SU-DHL-6 (cell line): ENCODE measurements at regions not wholly inside any gene's neighbourhood (a gene's known extent, or its start where the extent isn't known, plus 50 kb on each side); places are given as distances from the start of the nearest gene placed in this dataset.
"Not testable (repeated sequence)": the region's sequence is repeated elsewhere in the genome, so short reads cannot be mapped to it uniquely, and the experiment has no call there.

Experiments used
- H2AFZ ChIP-seq: fragments of 200-600 bp; sonication (generic); 2 replicates; pipeline ENCODE4 v1.6.1; 2014; ENCODE audit warnings: low read depth, mild to moderate bottlenecking, moderate library complexity, mixed read lengths, antibody characterized with exemption, low read length; ENCODE audit not compliant: severe bottlenecking
- H3F3A ChIP-seq: fragments of 200-600 bp; shearing (Covaris generic); 2 replicates; pipeline ENCODE4 v1.6.0; 2016; ENCODE audit warnings: antibody characterized with exemption, mild to moderate bottlenecking; ENCODE audit not compliant: insufficient read depth
- H3K27ac ChIP-seq: fragments of 200-600 bp; sonication (generic); 2 replicates; pipeline ENCODE4 v1.5.1; 2016; ENCODE audit warnings: low read depth, mild to moderate bottlenecking, low read length, moderate library complexity, mixed read lengths
- H3K27me3 ChIP-seq: fragments of 200-600 bp; sonication (generic), shearing (Covaris generic); 2 replicates; pipeline ENCODE4 v1.6.0; 2014; ENCODE audit warnings: mild to moderate bottlenecking, low read length
- H3K36me3 ChIP-seq: fragments of 200-600 bp; sonication (generic); 2 replicates; pipeline ENCODE4 v1.6.1; 2014; ENCODE audit warnings: mild to moderate bottlenecking, low read length, mixed read lengths
- H3K4me2 ChIP-seq: fragments of 300-600, 200-600 bp; shearing (Covaris generic), sonication (generic); 2 replicates; pipeline ENCODE4 v1.6.0; 2014; ENCODE audit warnings: low read length, low read depth, mild to moderate bottlenecking; ENCODE audit not compliant: poor library complexity, severe bottlenecking
- H3K4me3 ChIP-seq: fragments of 200-600 bp; sonication (generic); 2 replicates; pipeline ENCODE4 v1.5.1; 2014; ENCODE audit warnings: antibody characterized with exemption, low read length, mild to moderate bottlenecking, mixed read lengths; ENCODE audit not compliant: insufficient read depth, poor library complexity, severe bottlenecking
- H3K79me2 ChIP-seq: fragments of 200-600 bp; sonication (generic); 2 replicates; pipeline ENCODE4 v1.6.1; 2014; ENCODE audit warnings: mild to moderate bottlenecking, low read length, moderate library complexity; ENCODE audit not compliant: insufficient read depth
- H3K9ac ChIP-seq: fragments of 200-600 bp; sonication (generic); 2 replicates; pipeline ENCODE4 v1.7.0; 2014; ENCODE audit warnings: mild to moderate bottlenecking, low read length
- H3K9me2 ChIP-seq: fragments of 200-600 bp; sonication (generic); replicated peaks from 2 replicates; pipeline ENCODE4 v1.6.1; 2014; ENCODE audit warnings: low read length; ENCODE audit not compliant: insufficient read depth
- H3K9me3 ChIP-seq: fragments of 200-600 bp; sonication (generic); 2 replicates; pipeline ENCODE4 v1.6.1; 2014; ENCODE audit warnings: low read length, mixed read lengths; ENCODE audit not compliant: insufficient read depth
- H4K20me1 ChIP-seq: fragments of 200-600 bp; sonication (generic); 2 replicates; pipeline ENCODE4 v1.6.1; 2014; ENCODE audit warnings: low read depth, mild to moderate bottlenecking, antibody characterized with exemption, low read length, moderate library complexity, mixed read lengths
- EZH2phosphoT487 ChIP-seq: fragments of 200-600 bp; sonication (generic), shearing (Covaris generic); conservative IDR thresholded peaks from 2 replicates; pipeline ENCODE4 v1.6.1; 2018; ENCODE audit warnings: mild to moderate bottlenecking, antibody characterized with exemption, low read length, moderate library complexity, mixed read lengths
- TF ChIP-seq, protein P1 (sequence below): fragments of 200-600 bp; sonication (generic); IDR thresholded peaks from one replicate; pipeline ENCODE4 v1.5.1; 2017; ENCODE audit warnings: antibody characterized with exemption, mild to moderate bottlenecking, low read length, moderate library complexity; ENCODE audit not compliant: insufficient read depth, poor library complexity, severe bottlenecking

DNA sequence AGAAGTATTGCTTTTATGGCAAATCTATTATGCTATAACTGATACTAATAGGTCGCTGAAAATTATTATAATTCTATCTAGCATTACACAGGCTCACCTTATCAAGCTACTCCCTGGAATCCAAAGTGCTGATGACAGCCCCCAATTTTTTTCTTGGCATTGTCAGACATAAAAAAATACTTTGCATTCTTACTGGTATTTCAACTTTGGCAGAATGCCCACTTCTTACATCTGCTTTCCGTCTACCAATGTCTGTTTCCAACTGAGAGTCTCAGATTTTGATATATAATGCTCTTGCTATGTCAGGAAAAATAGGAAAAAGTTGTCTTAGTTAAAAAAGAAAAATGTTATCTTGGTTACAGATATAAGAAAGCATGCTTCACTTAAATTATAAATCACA, 615.4 kb downstream of the C12orf50 start:
- no peak overlapping the region for H3K9ac ChIP-seq
- H4K20me1 ChIP-seq, result no peaks in the 10 kb centered on the region
- H3F3A ChIP-seq, result no peaks in the 10 kb centered on the region
- no peaks in the 10 kb centered on the region for H3K79me2 ChIP-seq
- no peak overlapping the region for H2AFZ ChIP-seq
- no peaks in the 10 kb centered on the region for H3K9me3 ChIP-seq
- no peak overlapping the region for H3K4me3 ChIP-seq
- H3K27ac ChIP-seq, result no peak overlapping the region
- no peak overlapping the region for H3K4me2 ChIP-seq
- TF ChIP-seq, protein P1, sequence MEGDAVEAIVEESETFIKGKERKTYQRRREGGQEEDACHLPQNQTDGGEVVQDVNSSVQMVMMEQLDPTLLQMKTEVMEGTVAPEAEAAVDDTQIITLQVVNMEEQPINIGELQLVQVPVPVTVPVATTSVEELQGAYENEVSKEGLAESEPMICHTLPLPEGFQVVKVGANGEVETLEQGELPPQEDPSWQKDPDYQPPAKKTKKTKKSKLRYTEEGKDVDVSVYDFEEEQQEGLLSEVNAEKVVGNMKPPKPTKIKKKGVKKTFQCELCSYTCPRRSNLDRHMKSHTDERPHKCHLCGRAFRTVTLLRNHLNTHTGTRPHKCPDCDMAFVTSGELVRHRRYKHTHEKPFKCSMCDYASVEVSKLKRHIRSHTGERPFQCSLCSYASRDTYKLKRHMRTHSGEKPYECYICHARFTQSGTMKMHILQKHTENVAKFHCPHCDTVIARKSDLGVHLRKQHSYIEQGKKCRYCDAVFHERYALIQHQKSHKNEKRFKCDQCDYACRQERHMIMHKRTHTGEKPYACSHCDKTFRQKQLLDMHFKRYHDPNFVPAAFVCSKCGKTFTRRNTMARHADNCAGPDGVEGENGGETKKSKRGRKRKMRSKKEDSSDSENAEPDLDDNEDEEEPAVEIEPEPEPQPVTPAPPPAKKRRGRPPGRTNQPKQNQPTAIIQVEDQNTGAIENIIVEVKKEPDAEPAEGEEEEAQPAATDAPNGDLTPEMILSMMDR, result no peak
- no peak for TF ChIP-seq EZH2phosphoT487
- H3K9me2 ChIP-seq, result no peaks in the 10 kb centered on the region
- H3K27me3 ChIP-seq, result no peaks in the 10 kb centered on the region
- H3K36me3 ChIP-seq, result no peaks in the 10 kb centered on the region

DNA sequence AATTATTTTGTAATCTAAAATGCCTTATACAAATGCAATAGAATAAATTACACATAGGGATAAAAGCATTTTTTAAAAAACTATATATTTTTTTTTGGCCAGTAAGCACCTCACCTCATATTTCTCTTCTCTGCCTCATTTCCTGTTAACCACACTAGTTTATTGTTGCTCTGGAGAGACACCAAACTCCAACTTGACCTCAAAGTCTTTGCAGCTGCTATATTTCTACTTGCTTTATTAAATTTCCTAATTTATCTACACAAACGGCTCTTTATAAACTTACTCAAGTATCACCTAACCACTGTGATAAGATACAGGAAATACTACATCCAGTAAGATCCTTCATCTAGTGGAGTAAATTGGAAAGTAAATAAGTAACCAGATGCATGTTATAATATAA, 622.3 kb downstream of the C12orf50 start:
- H3K27ac ChIP-seq, result no peak overlapping the region
- no peak overlapping the region for H3K9ac ChIP-seq
- no peak overlapping the region for H2AFZ ChIP-seq
- H3F3A ChIP-seq, result no peaks in the 10 kb centered on the region
- H3K4me3 ChIP-seq, result no peak overlapping the region
- H3K4me2 ChIP-seq, result no peak overlapping the region
- no peaks in the 10 kb centered on the region for H4K20me1 ChIP-seq
- H3K36me3 ChIP-seq, result no peaks in the 10 kb centered on the region
- H3K9me2 ChIP-seq, result no peaks in the 10 kb centered on the region
- H3K9me3 ChIP-seq, result no peaks in the 10 kb centered on the region
- H3K79me2 ChIP-seq, result no peaks in the 10 kb centered on the region
- no peaks in the 10 kb centered on the region for H3K27me3 ChIP-seq
- TF ChIP-seq, protein P1, result no peak
- TF ChIP-seq EZH2phosphoT487, result no peak

DNA sequence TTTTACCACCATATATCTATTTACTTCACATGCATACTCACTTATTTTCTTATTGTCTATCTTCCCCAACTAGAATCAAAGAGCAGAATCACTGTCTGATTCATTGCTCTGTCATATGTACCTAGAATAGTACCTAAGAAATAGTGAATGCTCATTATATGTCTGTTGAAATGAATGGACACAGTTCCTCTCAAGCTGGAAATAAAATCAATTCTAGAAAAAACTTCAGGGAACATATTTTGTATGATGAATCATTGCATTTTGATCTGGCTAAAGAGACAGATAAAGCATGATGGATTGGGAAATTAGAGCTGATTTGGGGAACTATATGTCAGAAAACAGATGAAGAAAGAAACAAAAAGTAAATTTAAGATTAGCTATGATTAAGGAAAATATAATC, 623.3 kb downstream of the C12orf50 start:
- no peaks in the 10 kb centered on the region for H3K9me2 ChIP-seq
- H3K27me3 ChIP-seq, result no peaks in the 10 kb centered on the region
- H3K9me3 ChIP-seq, result no peaks in the 10 kb centered on the region
- H3K4me3 ChIP-seq, result no peak overlapping the region
- H3K36me3 ChIP-seq, result no peaks in the 10 kb centered on the region
- no peak overlapping the region for H3K9ac ChIP-seq
- no peak for TF ChIP-seq EZH2phosphoT487
- TF ChIP-seq, protein P1, result no peak
- H3K27ac ChIP-seq, result no peak overlapping the region
- no peaks in the 10 kb centered on the region for H3F3A ChIP-seq
- no peak overlapping the region for H2AFZ ChIP-seq
- H3K79me2 ChIP-seq, result no peaks in the 10 kb centered on the region
- no peaks in the 10 kb centered on the region for H4K20me1 ChIP-seq
- H3K4me2 ChIP-seq, result no peak overlapping the region

DNA sequence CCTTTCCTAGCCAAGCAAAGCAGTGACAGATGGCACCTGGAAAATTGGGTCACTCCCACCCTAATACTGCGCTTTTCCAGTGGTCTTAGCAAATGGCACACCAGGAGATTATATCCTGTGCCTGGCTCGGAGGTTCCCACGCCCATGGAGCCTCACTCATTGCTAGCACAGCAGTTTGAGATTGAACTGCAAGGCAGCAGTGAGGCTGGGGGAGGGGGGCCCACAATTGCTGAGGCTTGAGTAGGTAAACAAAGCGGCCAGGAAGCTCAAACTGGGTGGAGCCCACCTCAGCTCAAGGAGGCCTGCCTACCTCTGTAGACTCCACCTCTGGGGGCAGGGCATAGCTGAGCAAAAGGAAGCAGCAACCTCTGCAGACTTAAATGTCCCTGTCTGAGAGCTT, 635.0 kb downstream of the C12orf50 start:
- H4K20me1 ChIP-seq, H3K27ac ChIP-seq, H2AFZ ChIP-seq, H3K9me2 ChIP-seq, H3K36me3 ChIP-seq, H3K4me3 ChIP-seq, H3K27me3 ChIP-seq, H3F3A ChIP-seq, H3K79me2 ChIP-seq, H3K9ac ChIP-seq, H3K9me3 ChIP-seq, H3K4me2 ChIP-seq: not testable (repeated sequence)
